HCT116 (cell line): ENCODE measurements at regions not wholly inside any gene's neighbourhood (a gene's known extent, or its start where the extent isn't known, plus 50 kb on each side); places are given as distances from the start of the nearest gene placed in this dataset.

Source experiments
- ATAC-seq: fragments of 200-7000 bp; cut with Tn5 transposase; 2 replicates; pipeline ENCODE4 v1.9.1; 2020; ENCODE audit warnings: mild to moderate bottlenecking, moderate library complexity
- BruUV-seq: library from RNA; stranded (reverse); fragments of 400-500 nt; replicated peaks from 2 replicates; lab custom pipeline; 2021; lab: Mats Ljungman, UMichigan
- CTCF ChIA-PET: fragments of 300-600 bp; sonication (Branson Sonifier 250); formaldehyde crosslinking; loops from one replicate; lab custom pipeline; 2021; ENCODE audit warnings: antibody characterized with exemption; lab: Charles Lee
- POLR2A ChIA-PET: fragments of 300-600, 350-600 bp; sonication (Branson Sonifier 250); formaldehyde crosslinking; loops from one replicate; lab custom pipeline; 2021; ENCODE audit warnings: antibody characterized with exemption; lab: Charles Lee
- RAD21 ChIA-PET, 2 experiments: fragments of 300-600 bp; sonication (Branson Sonifier 250); formaldehyde crosslinking; loops; one replicate each; lab custom pipeline; 2023; ENCODE audit warnings: low total read pairs in 2 of 2; ENCODE audit not compliant: uncharacterized antibody in 2 of 2, unreplicated experiment in 2 of 2, low non-redundant PET in 1 of 2; lab: Charles Lee
- DNase-seq: peaks from one replicate; pipeline ENCODE4 v3.0.0-alpha.2; 2010; ENCODE audit warnings: low read depth, low spot score
- H2AFZ ChIP-seq: fragments of 200-600 bp; shearing (Covaris generic), sonication (generic); 2 replicates; pipeline ENCODE4 v1.6.1; 2017; ENCODE audit warnings: low read depth, mixed run types, mixed read lengths, antibody characterized with exemption, low read length; ENCODE audit not compliant: poor library complexity, severe bottlenecking
- H3K27ac ChIP-seq: 2 replicates; pipeline ENCODE4 v1.5.1; 2012; ENCODE audit warnings: low read depth, low read length
- H3K27me3 ChIP-seq: fragments of 200-600 bp; sonication (generic); 2 replicates; pipeline ENCODE4 v1.6.1; 2016; ENCODE audit warnings: mixed run types, low read length, mixed read lengths; ENCODE audit not compliant: insufficient read depth
- H3K36me3 ChIP-seq, 2 experiments: fragments of 200-500 bp in 1 of 2; fragments of 200-600 bp in 1 of 2; sonication (Bioruptor generic) in 1 of 2; sonication (generic) in 1 of 2; 2 replicates each; pipeline versions ENCODE4 v1.5.1 to v1.6.1; 2014 to 2016; ENCODE audit warnings: low read length in 2 of 2, inconsistent platforms in 1 of 2, mixed read lengths in 1 of 2, mixed run types in 1 of 2; ENCODE audit not compliant: insufficient read depth in 2 of 2, control insufficient read depth in 1 of 2
- H3K4me1 ChIP-seq, 2 experiments: fragments of 200-600 bp in 1 of 2; sonication (generic) in 1 of 2; 2 replicates each; pipeline versions ENCODE4 v1.5.1 to v1.6.1; 2012 to 2017; ENCODE audit warnings: low read length in 2 of 2, inconsistent platforms in 1 of 2, mild to moderate bottlenecking in 1 of 2, mixed read lengths in 1 of 2, mixed run types in 1 of 2, moderate library complexity in 1 of 2; ENCODE audit not compliant: insufficient read depth in 2 of 2, control insufficient read depth in 1 of 2
- H3K4me2 ChIP-seq: fragments of 200-600 bp; sonication (generic); 2 replicates; pipeline ENCODE4 v1.6.1; 2017; ENCODE audit warnings: mixed run types, low read length, mixed read lengths
- H3K4me3 ChIP-seq, 2 experiments: fragments of 200-600 bp in 1 of 2; sonication (generic) in 1 of 2; replicated peaks in 1 of 2; 2 replicates each; pipeline ENCODE4 v1.5.1; 2011 to 2016; ENCODE audit warnings: low read length in 2 of 2, control low read depth in 1 of 2, low read depth in 1 of 2, mild to moderate bottlenecking in 1 of 2, mixed read lengths in 1 of 2, mixed run types in 1 of 2
- H3K79me2 ChIP-seq: fragments of 200-600 bp; sonication (generic); 2 replicates; pipeline ENCODE4 v1.6.1; 2017; ENCODE audit warnings: mild to moderate bottlenecking, mixed run types, low read length, moderate library complexity, mixed read lengths; ENCODE audit not compliant: insufficient read depth
- H3K9ac ChIP-seq: fragments of 200-600 bp; sonication (generic); 2 replicates; pipeline ENCODE4 v1.6.1; 2016; ENCODE audit warnings: low read length, mixed read lengths
- H3K9me2 ChIP-seq: fragments of 200-600 bp; sonication (generic), shearing (Covaris generic); 2 replicates; pipeline ENCODE4 v1.6.1; 2017; ENCODE audit warnings: mixed run types, mild to moderate bottlenecking, moderate library complexity; ENCODE audit not compliant: insufficient read depth
- H3K9me3 ChIP-seq, 2 experiments: fragments of 200-500 bp in 1 of 2; fragments of 200-600 bp in 1 of 2; sonication (Bioruptor generic) in 1 of 2; sonication (generic) in 1 of 2; 2 replicates each; pipeline ENCODE4 v1.6.1; 2014 to 2017; ENCODE audit warnings: low read length in 2 of 2, mixed read lengths in 2 of 2, inconsistent platforms in 1 of 2, low read depth in 1 of 2, mild to moderate bottlenecking in 1 of 2, mixed run types in 1 of 2, moderate library complexity in 1 of 2; ENCODE audit not compliant: control insufficient read depth in 1 of 2, insufficient read depth in 1 of 2
- H4K20me1 ChIP-seq: fragments of 200-600 bp; sonication (generic), shearing (Covaris generic); 2 replicates; pipeline ENCODE4 v1.6.1; 2017; ENCODE audit warnings: mixed run types, mild to moderate bottlenecking, moderate library complexity; ENCODE audit not compliant: insufficient read depth
- ATF3 ChIP-seq: IDR thresholded peaks from 2 replicates; pipeline ENCODE4 v1.6.1; 2012
- CEBPB ChIP-seq: IDR thresholded peaks from 2 replicates; pipeline ENCODE4 v1.6.1; 2012; ENCODE audit warnings: low read depth
- ELF1 ChIP-seq: IDR thresholded peaks from 2 replicates; pipeline ENCODE4 v1.6.1; 2012; ENCODE audit warnings: low read depth, borderline replicate concordance
- FOSL1 ChIP-seq: IDR thresholded peaks from 2 replicates; pipeline ENCODE4 v1.6.1; 2012; ENCODE audit warnings: low read depth
- MAX ChIP-seq: IDR thresholded peaks from 2 replicates; pipeline ENCODE4 v1.6.1; 2012
- POLR2A ChIP-seq: IDR thresholded peaks from 2 replicates; pipeline ENCODE4 v1.7.0; 2011; ENCODE audit warnings: borderline replicate concordance; ENCODE audit not compliant: insufficient read depth, insufficient read length; ENCODE audit errors: extremely low read depth
- POLR2AphosphoS5 ChIP-seq: IDR thresholded peaks from 2 replicates; pipeline ENCODE4 v1.6.1; 2011; ENCODE audit warnings: mild to moderate bottlenecking, low read depth, low read length, moderate library complexity
- REST ChIP-seq: IDR thresholded peaks from 2 replicates; pipeline ENCODE4 v1.6.1; 2012; ENCODE audit warnings: low read depth
- SIN3A ChIP-seq: IDR thresholded peaks from 2 replicates; pipeline ENCODE4 v1.6.1; 2012; ENCODE audit warnings: low read depth
- SP1 ChIP-seq: IDR thresholded peaks from 2 replicates; pipeline ENCODE4 v1.6.1; 2012; ENCODE audit warnings: low read depth
- SRF ChIP-seq: IDR thresholded peaks from 2 replicates; pipeline ENCODE4 v1.6.1; 2012; ENCODE audit warnings: low read depth
- YY1 ChIP-seq: IDR thresholded peaks from 2 replicates; pipeline ENCODE4 v1.6.1; 2011; ENCODE audit warnings: low read length, low read depth, moderate library complexity, mild to moderate bottlenecking; ENCODE audit not compliant: insufficient replicate concordance; ENCODE audit errors: extremely low read depth
- ZBTB33 ChIP-seq: IDR thresholded peaks from 2 replicates; pipeline ENCODE4 v1.6.1; 2011; ENCODE audit warnings: mild to moderate bottlenecking, low read length, moderate library complexity; ENCODE audit not compliant: insufficient replicate concordance; ENCODE audit errors: extremely low read depth
- ZNF274 ChIP-seq: fragments of 200-500 bp; sonication (Bioruptor generic); IDR thresholded peaks from 2 replicates; pipeline ENCODE4 v1.6.1; 2014; ENCODE audit warnings: mild to moderate bottlenecking, low read depth, low read length, inconsistent platforms
- intact Hi-C: fragments of 100-400 bp; cut with micrococcal nuclease; formaldehyde crosslinking; loops from 2 replicates; pipeline ENCODE4 v1.10.0; 2022

GRCh38 chr10:59108296-59108870 is 68.1 kb upstream of the PHYHIPL start:
- no peak for ATAC-seq
- POLR2A ChIA-PET = no interaction called here
- no peak for TF ChIP-seq SIN3A
- no peak for TF ChIP-seq ZBTB33
- TF ChIP-seq ELF1 = no peak
- no peak for TF ChIP-seq SRF
- no peak for TF ChIP-seq ZNF274
- TF ChIP-seq YY1 = no peak
- TF ChIP-seq SP1 = no peak
- no peak for TF ChIP-seq MAX
- TF ChIP-seq REST = no peak
- no peak for TF ChIP-seq CEBPB
- no peak for TF ChIP-seq POLR2A
- TF ChIP-seq POLR2AphosphoS5 = no peak
- TF ChIP-seq ATF3 = no peak
- no peak for TF ChIP-seq FOSL1
- no peaks in the 10 kb centered on the region for H3K4me1 ChIP-seq
- intact Hi-C loops = no loop called here
- H3K4me2 ChIP-seq = no peak overlapping the region
- no peaks in the 10 kb centered on the region for H3K9me2 ChIP-seq
- no peak overlapping the region for H3K9ac ChIP-seq
- no peak for DNase-seq
- H3K36me3 ChIP-seq = no peaks in the 10 kb centered on the region
- peaks cover 4% of the 10 kb centered on the region; the same call in 1 of the 2 replicates for H3K27me3 ChIP-seq
- no peaks in the 10 kb centered on the region for H4K20me1 ChIP-seq
- H3K4me3 ChIP-seq = no peak overlapping the region
- CTCF ChIA-PET = no interaction called here
- no TSS peak for BruUV-seq
- no peak overlapping the region for H3K27ac ChIP-seq
- H3K79me2 ChIP-seq = no peaks in the 10 kb centered on the region
- RAD21 ChIA-PET = no interaction called here
- no peak overlapping the region for H2AFZ ChIP-seq
- no peaks in the 10 kb centered on the region for H3K9me3 ChIP-seq
